HG02943 (cell line): ENCODE measurements at regions not wholly inside any gene's neighbourhood (a gene's known extent, or its start where the extent isn't known, plus 50 kb on each side); places are given as distances from the start of the nearest gene placed in this dataset.

Source experiments
- ATAC-seq: cut with Tn5 transposase; IDR thresholded peaks from one replicate; pipeline ENCODE4 v1.9.1; 2021; ENCODE audit warnings: mild to moderate bottlenecking, low read depth, moderate library complexity; ENCODE audit not compliant: unreplicated experiment

DNA sequence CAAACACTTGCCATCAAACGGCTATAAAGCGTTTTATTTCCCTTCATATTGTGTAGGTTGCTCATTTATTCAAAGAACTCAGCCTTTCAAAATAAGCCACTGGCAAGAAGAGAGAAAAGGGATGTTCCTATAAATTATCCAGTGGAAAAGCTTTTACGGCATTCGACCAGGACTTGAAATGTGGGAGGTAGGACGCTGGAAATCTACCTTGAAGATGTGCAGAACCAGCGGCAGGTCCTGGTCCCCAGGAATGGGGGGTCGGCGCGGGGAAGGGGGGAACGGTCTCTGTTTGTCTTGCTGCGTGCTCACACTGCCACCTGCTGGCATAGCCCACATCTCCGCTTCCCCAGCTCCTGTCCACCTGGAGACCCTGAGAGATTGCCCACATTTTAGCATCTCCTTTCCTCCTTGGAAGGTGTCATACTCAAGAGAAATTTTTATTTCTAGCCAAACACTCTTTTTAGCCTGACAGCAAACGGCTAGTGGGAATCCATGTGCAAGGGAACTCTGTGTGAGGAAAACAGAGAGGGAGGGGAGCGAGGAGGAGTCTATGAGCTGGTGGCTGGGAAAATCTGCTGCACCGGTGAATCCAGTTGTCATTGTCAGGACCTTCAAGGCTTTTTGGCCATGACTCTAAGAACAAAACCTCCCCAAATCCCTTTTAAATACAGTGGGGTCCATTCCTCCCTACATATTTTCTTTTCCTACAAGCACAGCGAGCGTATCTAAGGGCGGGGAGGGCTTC, 349.0 kb upstream of the PKDCC start:
- no peak for ATAC-seq

DNA sequence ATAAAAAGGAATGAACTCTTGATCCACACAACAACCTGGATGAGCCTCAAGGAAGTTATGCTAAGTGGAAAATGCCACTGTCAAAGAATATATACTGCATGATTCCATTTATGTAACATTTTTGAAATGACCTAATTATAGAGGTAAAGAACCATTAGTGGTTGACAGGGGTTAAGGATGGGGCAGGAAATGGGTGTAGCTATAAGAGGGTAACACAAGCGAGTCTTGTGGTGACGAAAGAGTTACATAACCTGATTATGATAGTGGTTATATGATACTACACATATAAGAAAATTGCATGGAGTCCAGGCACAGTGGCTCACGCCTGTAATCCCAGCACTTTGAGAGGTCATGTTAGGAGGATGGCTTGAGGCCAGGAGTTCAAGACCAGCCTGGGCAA, 346.6 kb upstream of the PKDCC start:
- ATAC-seq: no peak

DNA sequence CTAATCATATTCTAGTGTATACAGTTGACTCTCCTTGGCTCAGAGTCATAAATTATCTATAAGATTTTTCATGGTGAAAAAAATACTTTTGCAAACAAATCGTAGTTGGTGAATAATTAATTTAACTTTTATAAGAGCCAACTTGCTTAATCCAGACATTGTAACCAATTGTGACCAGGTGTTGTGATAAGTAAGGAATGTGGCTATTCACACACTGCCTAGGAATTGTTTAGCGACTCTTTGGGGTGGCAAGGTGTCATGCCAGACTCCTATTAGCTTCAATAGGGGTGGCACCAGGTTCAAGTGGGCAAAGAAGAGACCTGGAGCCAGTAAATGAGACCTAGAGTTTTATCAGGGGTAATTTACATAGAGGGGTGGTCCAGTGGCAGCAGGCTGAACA, 344.7 kb upstream of the PKDCC start:
- no peak for ATAC-seq

DNA sequence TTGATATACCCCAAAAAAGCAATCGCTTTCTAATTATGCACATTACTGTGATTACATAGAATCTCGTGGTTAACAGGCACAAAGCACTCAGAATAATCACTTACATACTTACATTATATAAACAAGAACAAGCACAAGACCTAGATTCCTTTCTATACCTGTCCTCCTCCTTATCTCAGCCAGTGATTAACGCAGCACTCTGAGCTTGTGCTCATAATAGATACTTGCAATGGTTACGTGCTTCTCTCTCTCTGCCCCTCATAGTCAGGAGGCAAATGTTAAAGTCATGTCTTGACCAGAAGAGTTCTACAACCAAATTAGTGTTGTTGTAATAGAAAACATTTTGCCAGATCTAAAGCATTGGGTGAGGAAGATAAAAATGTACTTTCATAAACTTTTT, 342.2 kb upstream of the PKDCC start:
- ATAC-seq: no peak

DNA sequence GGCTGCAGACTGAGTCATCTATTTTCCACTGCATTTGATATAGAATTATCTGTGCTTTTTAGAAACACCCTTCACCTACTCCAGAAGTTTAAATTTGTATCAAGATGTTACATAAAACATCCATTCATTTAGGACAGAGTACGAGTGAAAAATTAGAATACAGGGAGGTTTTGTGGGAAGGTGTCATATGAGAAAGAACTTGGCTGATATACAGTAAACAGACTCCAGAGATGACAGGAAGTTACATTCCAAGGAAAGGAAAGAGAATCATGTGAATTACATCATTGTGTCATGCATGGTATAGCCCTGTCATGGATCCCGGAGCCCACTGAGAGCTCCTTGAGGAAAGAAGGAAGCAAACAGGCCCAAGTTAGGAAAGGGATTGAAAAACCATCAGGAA, 341.5 kb upstream of the PKDCC start:
- ATAC-seq: no peak

DNA sequence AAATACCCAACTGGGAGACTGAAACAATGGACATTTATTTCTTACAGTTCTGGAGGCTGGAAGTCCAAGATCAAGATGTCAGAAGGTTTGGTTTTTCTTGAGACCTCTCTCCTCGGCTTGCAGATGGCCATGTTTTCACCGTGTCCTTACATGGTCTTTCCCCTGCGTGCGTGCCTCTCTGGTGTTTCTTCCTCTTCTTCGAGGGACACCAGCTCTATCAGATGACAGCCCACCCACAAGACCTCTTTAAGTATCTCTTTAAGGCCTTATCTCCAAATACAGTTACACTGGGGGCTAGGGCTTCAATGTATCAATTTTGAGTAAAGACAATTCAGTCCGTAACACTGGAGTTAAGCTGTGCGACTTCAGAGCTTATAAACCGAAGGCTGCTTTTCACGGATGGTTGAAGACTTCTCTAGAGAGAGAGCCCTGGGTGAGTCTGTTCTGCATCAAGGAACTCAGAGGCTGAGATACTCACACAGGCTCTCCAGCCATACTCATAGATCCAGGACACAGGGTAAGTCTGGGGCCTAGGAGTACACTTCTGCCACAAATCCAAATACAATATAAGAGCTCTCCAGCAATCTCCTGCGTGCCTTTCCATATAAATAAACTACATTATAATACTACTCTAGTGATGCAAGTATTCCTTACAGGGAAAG, 339.9 kb upstream of the PKDCC start:
- ATAC-seq: no peak

DNA sequence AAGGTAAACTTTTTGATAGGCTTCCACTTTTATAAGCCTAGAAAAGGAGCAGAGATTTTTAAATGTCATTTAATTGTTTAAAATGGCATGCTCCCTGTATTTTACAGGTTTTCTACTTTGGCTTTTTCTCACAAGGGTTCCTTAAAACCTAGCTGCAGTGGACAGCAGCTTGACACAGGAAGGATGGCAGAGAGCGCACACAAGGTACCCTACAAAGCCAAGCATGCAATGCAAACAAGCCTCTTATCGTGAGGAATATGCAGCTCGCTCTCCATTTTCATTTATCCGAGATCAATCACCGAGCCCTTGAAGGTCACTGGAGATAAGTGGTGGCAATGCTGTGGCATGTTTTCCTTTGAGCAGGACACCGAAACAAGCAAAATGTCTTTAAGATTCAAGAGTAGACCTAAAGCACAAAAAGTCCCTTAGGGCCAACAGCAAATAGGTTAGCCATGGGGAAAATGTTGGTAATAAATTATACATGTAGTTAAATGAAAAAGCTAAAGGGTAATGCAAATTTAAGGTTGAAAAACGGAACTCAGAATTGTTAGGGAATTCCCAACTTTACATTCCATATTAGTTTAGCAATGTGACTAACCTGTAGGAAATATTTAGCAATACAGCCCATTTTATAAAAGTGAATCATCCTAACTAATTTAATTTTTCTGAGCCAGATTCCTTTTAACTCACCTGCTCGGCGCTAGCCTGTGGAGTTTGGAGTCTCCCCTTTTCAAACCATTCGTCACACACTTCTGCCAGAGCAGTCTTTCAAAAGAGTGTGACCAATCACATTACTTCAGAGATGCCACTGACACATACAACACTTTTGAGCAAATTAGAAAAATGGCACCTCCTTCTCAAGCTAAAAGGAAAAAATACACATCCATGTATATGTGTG, 337.9 kb upstream of the PKDCC start:
- ATAC-seq: peak; percentile 59

DNA sequence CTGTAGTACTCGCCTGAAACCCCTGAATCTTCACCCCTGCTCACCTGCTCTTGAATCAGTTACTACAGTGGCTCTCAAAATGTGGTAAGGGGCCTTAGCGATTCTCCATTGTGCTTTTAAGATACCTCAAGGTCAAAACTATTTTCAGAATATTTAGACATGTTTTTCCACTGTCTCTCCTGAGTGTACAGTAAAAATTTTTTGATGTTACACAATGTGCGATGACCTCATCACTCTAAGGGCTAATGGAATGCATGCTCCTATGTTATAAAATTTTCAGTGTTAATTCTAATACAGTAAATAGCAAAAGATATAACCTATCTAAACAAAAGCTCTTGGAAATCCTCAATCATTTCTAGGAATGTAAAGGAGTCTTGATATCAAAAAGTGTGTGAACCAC, 336.9 kb upstream of the PKDCC start:
- no peak for ATAC-seq

DNA sequence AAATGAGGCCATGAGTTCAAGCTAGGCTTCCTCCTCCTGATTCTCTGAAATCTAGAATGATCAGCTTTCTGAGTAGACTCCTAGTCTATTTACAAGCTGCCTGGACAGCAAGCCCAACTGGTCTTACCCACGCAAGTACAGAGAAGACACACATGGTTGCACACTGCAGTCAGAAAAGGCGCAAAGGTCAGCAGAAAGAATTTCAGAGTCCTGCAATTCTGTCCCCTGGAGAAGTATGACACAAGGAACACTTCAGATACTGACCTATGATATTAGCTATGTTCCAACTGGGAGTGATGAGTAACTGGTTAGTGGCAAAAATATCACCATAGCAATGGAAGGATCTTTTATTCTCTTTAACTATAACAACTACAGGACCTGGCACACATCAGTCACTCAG, 336.1 kb upstream of the PKDCC start:
- no peak for ATAC-seq

DNA sequence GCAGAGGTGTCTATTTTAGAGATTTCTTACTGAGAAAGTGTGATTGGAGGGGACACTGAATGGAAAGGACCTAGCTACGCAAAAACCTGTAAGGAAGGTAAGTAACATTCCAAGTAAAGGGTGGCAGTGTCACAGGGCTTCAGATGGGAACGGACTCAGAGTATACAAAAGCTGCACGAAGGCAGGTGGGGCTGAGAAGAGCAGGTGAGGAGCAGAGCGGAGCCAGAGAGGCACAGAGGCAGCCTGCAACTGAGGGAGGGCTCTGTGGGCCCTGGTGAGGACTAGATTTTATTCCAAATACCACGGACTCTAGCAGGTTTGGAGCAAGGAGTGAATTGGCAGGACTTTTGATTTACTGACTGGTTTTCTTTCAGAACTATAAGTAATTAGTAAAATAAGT, 331.3 kb upstream of the PKDCC start:
- ATAC-seq: no peak

DNA sequence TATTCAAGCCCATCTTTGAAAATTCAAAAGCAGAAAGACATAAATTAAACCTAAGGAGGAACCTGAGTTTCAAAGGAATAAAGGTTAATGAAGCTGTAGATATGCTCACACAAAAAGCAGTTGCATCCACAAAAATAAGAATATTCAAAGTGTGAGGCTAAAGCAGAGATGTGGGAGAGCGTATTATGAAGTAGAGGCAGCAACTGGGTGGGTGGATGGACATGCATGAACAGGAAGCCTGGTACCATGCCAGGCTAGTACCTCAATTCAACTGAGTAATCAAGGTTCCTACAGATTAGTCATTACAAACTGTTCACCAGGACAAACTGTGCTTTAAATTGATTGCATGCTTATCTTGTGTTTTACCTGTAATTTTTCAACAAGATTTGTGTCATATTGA, 330.0 kb upstream of the PKDCC start:
- ATAC-seq: no peak

DNA sequence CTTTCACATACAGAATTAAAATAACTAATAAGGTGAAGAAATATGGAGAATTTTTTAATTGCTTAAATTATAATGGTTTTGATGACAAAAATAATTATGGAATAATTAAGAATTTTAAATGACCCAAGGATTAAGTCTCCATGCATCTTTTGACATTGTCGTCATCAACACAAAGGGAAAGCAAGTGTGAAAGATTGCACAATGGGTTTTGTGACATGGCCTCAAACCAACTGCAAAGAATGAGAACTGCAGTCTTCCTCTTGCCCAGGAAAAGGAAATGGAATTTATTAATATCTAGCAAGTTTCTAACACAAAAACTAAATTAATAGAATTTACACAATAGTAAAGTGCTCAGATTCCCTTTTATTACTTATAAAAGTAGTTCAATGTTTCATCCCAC, 329.1 kb upstream of the PKDCC start:
- no peak for ATAC-seq

DNA sequence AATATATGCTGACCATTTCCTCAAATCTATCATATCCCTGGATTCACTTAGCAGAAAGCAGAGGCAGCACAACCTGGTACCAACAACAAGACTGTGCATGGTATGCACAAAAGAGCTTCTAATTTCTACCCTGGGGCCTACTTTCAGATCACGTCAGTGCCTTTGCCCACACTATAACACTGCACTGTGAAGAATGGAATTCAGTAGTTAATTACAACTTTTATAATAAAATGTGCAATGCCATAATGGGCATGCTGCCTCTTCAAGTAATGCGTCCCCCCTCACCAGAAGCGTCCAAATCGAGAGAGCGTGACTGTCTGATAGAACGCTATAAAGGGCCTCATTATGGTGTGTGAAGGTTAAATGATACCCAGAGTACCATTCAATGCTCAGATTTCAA, 328.1 kb upstream of the PKDCC start:
- no peak for ATAC-seq

DNA sequence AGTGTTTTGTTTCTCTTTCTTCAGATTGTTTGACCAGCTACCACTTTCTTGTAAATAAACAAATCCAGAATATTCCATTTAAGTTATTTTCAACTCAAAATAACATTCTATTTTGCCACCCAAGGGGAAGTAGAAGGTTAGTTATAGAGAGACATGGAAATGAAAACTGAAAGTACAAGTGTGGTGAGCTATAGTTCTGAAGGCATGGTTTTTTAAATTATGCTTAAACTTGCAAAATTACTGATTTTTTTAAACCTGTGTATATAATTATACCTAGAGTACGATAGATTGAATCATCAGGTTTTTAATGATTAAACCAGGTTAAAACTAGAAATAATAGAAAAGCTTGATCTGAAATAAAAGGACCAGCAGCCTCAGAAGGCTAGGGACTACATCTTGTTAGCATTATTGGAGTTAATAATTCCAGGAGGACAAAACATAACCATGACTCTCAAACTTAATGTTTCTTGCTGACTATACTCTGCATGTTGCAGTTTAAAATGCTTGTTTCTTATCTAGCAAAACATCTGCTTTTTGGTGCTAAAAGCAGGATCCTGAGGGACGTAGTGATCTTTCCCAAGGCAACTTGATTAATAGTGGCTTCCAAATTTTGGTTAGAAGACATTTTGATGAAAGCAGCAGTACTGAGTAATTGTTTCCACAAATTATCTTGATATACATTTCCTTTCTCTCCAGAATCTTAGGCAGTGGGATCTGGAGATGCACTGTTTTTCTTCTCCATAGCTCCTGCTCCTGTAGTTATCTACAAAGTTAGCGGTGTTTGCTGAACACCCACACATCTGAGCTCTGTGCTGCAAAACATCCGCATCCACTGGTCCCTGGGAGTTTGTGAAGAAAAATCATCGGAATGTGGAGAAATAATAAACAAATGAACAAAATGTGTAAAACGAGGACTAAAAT, 327.2 kb upstream of the PKDCC start:
- ATAC-seq: peak; percentile 63

DNA sequence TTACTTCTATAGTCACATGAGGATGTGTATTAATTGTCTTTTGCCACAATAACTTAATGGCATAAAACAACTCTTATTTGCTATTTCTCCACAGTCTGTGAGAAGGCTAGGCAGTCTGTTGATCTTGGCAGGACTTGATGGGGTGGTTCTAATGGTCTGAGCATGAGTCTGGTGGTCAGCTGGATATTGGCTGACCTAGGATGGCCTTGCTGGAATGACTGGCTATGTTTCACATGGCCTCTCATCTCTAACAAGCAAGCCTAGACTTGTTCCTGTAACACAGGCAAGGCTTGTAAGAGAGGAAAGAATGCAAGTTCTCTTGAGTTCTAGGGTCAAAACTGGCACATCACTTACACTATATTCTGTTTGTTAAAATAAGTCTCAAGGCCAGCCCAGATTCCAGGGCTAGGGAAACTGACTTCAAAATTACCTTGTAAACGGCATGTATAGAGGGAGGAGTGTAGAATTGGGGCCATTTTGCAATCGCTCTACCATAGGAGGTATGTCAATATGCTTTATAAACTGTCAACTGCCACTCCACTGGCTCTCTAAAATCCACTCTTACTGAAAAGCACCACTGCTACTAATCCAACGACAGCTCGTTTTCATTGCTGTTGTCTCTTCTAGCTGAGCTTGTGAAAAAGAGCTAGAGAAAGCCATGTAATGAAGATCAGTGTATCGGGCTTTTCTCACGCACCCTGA, 325.0 kb upstream of the PKDCC start:
- no peak for ATAC-seq

DNA sequence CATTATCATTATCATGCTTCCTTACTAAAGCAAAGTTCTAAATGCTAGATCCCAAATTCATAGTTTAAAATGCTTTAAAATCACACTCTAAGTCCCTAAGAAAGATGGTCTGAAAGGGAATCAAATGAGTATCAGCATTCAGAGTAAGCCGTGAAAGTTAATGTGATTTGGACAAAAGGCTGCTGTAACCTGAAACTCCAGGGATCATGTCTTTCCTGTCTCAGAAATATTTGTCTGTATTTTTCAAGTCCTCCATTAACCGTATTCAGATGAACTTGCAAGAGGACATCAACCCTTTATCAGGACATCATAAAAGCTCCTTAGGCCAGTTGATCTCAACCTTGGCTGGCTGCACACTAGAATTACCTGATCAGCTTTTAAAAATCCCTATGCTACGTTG, 324.3 kb upstream of the PKDCC start:
- no peak for ATAC-seq

DNA sequence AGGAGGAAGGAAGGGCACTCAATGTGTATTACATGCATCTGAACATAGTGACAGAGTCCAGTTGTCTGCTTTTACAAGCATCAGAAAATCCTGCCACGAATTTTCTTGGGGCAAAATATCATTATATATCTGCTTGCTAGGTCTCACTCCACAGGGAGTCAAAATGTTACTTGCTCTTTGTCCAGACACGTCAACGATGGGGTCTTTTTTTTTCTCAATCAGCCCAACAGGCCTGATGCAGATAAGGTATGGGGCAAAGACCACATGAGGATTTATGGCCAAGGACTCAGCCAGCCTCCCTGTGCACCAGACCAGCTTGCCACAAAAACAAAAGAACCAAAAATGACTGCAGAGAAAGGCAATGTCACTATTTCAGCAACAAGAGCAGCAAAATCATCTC, 323.4 kb upstream of the PKDCC start:
- no peak for ATAC-seq

DNA sequence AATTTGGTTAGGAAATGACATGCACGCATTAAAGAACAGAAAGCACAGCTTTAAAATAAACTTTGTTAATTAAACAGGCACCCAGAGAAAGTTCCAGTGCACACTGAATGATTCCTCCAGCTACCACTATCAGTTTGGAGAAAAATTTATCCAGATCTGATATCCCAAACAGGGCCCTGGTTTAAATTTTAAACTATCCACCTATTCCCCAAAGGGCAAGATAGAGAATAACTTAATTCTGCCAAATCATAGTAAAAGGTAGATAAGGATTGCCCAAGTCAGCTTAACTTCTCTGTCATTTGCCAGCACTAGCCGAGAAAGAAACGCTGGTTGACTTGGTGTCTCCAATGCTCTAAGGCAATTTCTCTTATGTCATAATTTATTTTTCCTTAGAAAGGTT, 321.9 kb upstream of the PKDCC start:
- ATAC-seq: no peak

DNA sequence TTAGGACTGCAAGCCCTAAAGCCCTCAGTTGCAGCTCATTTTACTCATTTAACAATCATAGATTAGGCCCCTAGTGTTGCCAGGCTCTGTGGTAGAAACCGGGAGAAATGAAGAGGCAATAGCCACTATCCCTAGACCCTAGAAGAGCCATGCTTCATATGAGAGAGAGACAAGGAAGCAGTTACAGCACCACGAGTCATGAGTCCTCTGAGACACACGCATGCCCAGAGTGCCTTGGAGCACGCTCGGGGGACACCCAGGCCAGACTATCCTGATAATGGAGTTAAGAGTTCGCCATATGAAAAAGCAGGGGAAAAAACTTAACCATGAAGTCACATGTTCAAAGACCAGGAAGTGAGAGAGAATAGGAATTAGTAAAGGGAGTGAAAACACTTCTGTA, 321.5 kb upstream of the PKDCC start:
- no peak for ATAC-seq

DNA sequence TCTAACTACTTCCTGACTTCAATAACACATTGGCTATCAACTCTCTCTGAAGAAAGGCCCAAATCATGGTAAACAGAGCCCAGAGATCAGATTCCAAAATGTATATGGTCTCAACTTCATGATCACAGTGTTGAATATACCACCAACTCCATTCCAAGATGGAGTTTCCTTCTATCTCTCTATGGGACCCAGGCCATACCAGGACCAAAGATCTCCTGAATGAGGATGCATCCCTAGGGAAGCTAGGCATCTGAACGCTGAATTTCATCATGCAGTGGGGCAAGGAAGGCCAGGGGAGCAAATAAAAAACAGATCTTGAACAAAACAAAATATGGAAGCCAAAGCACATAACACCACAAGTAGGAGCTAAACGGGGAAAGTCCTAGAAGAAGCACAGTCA, 320.7 kb upstream of the PKDCC start:
- ATAC-seq: no peak
